NB4 (cell line): ENCODE measurements at regions not wholly inside any gene's neighbourhood (a gene's known extent, or its start where the extent isn't known, plus 50 kb on each side); places are given as distances from the start of the nearest gene placed in this dataset.
A peak's percentile ranks its signal among the peaks of the same experiment; 100 is the strongest.

Source experiments
- DNase-seq: peaks from one replicate; pipeline ENCODE4 v3.0.0; 2010; ENCODE audit warnings: low read depth
- H3K4me3 ChIP-seq: one replicate; pipeline ENCODE4 v1.5.1; 2011; ENCODE audit warnings: mild to moderate bottlenecking, low read depth, low read length, moderate library complexity
- CTCF ChIP-seq: IDR thresholded peaks from one replicate; pipeline ENCODE4 v1.5.1; 2012; ENCODE audit warnings: low read depth, low read length
- MAX ChIP-seq: IDR thresholded peaks from 2 replicates; pipeline ENCODE4 v1.6.1; 2011; ENCODE audit warnings: low read depth, low read length
- MYC ChIP-seq: IDR thresholded peaks from 2 replicates; pipeline ENCODE4 v1.6.1; 2011; ENCODE audit warnings: low read depth, low read length
- POLR2A ChIP-seq: IDR thresholded peaks from 2 replicates; pipeline ENCODE4 v1.6.1; 2011; ENCODE audit warnings: mild to moderate bottlenecking; ENCODE audit not compliant: insufficient read length; ENCODE audit errors: extremely low read depth

- no peak overlapping the region for H3K4me3 ChIP-seq
- no peak for TF ChIP-seq CTCF
- TF ChIP-seq POLR2A = no peak
- no peak for TF ChIP-seq MAX
- TF ChIP-seq MYC = no peak
- no peak for DNase-seq
Observed at GRCh38 chr3:82082796-82083195, 321.4 kb upstream of the GBE1 start.

GRCh38 chr3:82081351-82081750 is 319.9 kb upstream of the GBE1 start:
- TF ChIP-seq MAX = no peak
- no peak for TF ChIP-seq MYC
- no peak for TF ChIP-seq CTCF
- TF ChIP-seq POLR2A = no peak
- no peak overlapping the region for H3K4me3 ChIP-seq

GRCh38 chr3:82080792-82081191 is 319.3 kb upstream of the GBE1 start:
- DNase-seq = no peak
- no peak overlapping the region for H3K4me3 ChIP-seq
- TF ChIP-seq MYC (no peak), MAX (no peak), POLR2A (no peak), CTCF (no peak)

More at GRCh38 chr3:82081351-82081750, 319.9 kb upstream of the GBE1 start:
- DNase-seq = no peak

GRCh38 chr3:82080261-82080660 is 318.8 kb upstream of the GBE1 start:
- peak; percentile 2 for DNase-seq
- no peak overlapping the region for H3K4me3 ChIP-seq
- TF ChIP-seq CTCF (no peak), MAX (no peak), POLR2A (no peak), MYC (no peak)

- TF ChIP-seq MYC (no peak), CTCF (no peak), MAX (no peak), POLR2A (no peak)
- H3K4me3 ChIP-seq = no peak overlapping the region
- DNase-seq = no peak
Observed at GRCh38 chr3:82079335-82079890, 318.0 kb upstream of the GBE1 start.

- TF ChIP-seq MYC = no peak
- no peak for TF ChIP-seq CTCF
- TF ChIP-seq MAX = no peak
- TF ChIP-seq POLR2A = no peak
- no peak overlapping the region for H3K4me3 ChIP-seq
- no peak for DNase-seq
Observed at GRCh38 chr3:82078246-82078645, 316.8 kb upstream of the GBE1 start.
